ENCODE measurements at regions not wholly inside any gene's neighbourhood (a gene's known extent, or its start where the extent isn't known, plus 50 kb on each side); places are given as distances from the start of the nearest gene placed in this dataset.
"Not testable (repeated sequence)": the region's sequence is repeated elsewhere in the genome, so short reads cannot be mapped to it uniquely, and the experiment has no call there.

GRCh38 chr2:57488061-57488460 lies 558.5 kb upstream of the VRK2 start:
- no peak for DNase-seq (ENCODE audit: low read depth in 4 of 4, low spot score in 1 of 4)

- no peak for DNase-seq (ENCODE audit: low read depth in 4 of 4, low spot score in 1 of 4)
These were observed 555.9 kb upstream of the VRK2 start for GRCh38 chr2:57490741-57491140.

GRCh38 chr2:57491213-57491612 lies 555.4 kb upstream of the VRK2 start:
- DNase-seq (ENCODE audit: low read depth in 4 of 4, low spot score in 1 of 4), result no peak

GRCh38 chr2:57493966-57494365 lies 552.6 kb upstream of the VRK2 start:
- not testable (repeated sequence) for DNase-seq (ENCODE audit: low read depth in 4 of 4, low spot score in 1 of 4)

GRCh38 chr2:57497489-57498096 lies 549.0 kb upstream of the VRK2 start:
- DNase-seq (ENCODE audit: low read depth in 4 of 4, low spot score in 1 of 4), result peak in 1 of 4 experiments; percentile 5

GRCh38 chr2:57504787-57505186 lies 541.8 kb upstream of the VRK2 start:
- no peak for DNase-seq (ENCODE audit: low read depth in 4 of 4, low spot score in 1 of 4)

GRCh38 chr2:57509189-57509588 lies 537.4 kb upstream of the VRK2 start:
- DNase-seq (ENCODE audit: low read depth in 4 of 4, low spot score in 1 of 4), result no peak

GRCh38 chr2:57510704-57511103 lies 535.9 kb upstream of the VRK2 start:
- DNase-seq (ENCODE audit: low read depth in 4 of 4, low spot score in 1 of 4), result no peak

- no peak for DNase-seq (ENCODE audit: low read depth in 4 of 4, low spot score in 1 of 4)
These were observed 531.2 kb upstream of the VRK2 start for GRCh38 chr2:57515366-57515765.

GRCh38 chr2:57516698-57517340 lies 529.8 kb upstream of the VRK2 start:
- no peak for DNase-seq (ENCODE audit: low read depth in 4 of 4, low spot score in 1 of 4)

GRCh38 chr2:57523304-57523703 lies 523.3 kb upstream of the VRK2 start:
- no peak for DNase-seq (ENCODE audit: low read depth in 4 of 4, low spot score in 1 of 4)

- DNase-seq (ENCODE audit: low read depth in 4 of 4, low spot score in 1 of 4), result no peak
These were observed 518.9 kb upstream of the VRK2 start for GRCh38 chr2:57527685-57528084.

GRCh38 chr2:57528499-57528898 lies 518.1 kb upstream of the VRK2 start:
- DNase-seq (ENCODE audit: low read depth in 4 of 4, low spot score in 1 of 4), result no peak

- DNase-seq (ENCODE audit: low read depth in 4 of 4, low spot score in 1 of 4), result no peak
These were observed 512.2 kb upstream of the VRK2 start for GRCh38 chr2:57534358-57534757.

GRCh38 chr2:57536535-57537231 lies 509.9 kb upstream of the VRK2 start:
- no peak for DNase-seq (ENCODE audit: low read depth in 4 of 4, low spot score in 1 of 4)

GRCh38 chr2:57539761-57540160 lies 506.8 kb upstream of the VRK2 start:
- DNase-seq (ENCODE audit: low read depth in 4 of 4, low spot score in 1 of 4), result no peak

GRCh38 chr2:57542081-57542480 lies 504.5 kb upstream of the VRK2 start:
- DNase-seq (ENCODE audit: low read depth in 4 of 4, low spot score in 1 of 4), result no peak

- no peak for DNase-seq (ENCODE audit: low read depth in 4 of 4, low spot score in 1 of 4)
These were observed 503.4 kb upstream of the VRK2 start for GRCh38 chr2:57543211-57543610.

- DNase-seq (ENCODE audit: low read depth in 4 of 4, low spot score in 1 of 4), result no peak
These were observed 502.0 kb upstream of the VRK2 start for GRCh38 chr2:57544624-57545023.

- DNase-seq (ENCODE audit: low read depth in 4 of 4, low spot score in 1 of 4), result no peak
These were observed 500.1 kb upstream of the VRK2 start for GRCh38 chr2:57546478-57546877.

GRCh38 chr2:57549642-57550102 lies 496.9 kb upstream of the VRK2 start:
- no peak for DNase-seq (ENCODE audit: low read depth in 4 of 4, low spot score in 1 of 4)

- no peak for DNase-seq (ENCODE audit: low read depth in 4 of 4, low spot score in 1 of 4)
These were observed 495.7 kb upstream of the VRK2 start for GRCh38 chr2:57550912-57551311.

Measured in stimulated activated CD4-positive, alpha-beta T cell treated with anti-CD3 and anti-CD28 coated beads, Interleukin-1b, Interleukin-23, amount 100 ng/mL, for 24 hours (primary cell).